HG03439 (cell line): ENCODE measurements at regions not wholly inside any gene's neighbourhood (a gene's known extent, or its start where the extent isn't known, plus 50 kb on each side); places are given as distances from the start of the nearest gene placed in this dataset.

Experiments
- ATAC-seq: cut with Tn5 transposase; IDR thresholded peaks from one replicate; pipeline ENCODE4 v1.9.1; 2021; ENCODE audit warnings: mild to moderate bottlenecking, moderate library complexity; ENCODE audit not compliant: unreplicated experiment

DNA sequence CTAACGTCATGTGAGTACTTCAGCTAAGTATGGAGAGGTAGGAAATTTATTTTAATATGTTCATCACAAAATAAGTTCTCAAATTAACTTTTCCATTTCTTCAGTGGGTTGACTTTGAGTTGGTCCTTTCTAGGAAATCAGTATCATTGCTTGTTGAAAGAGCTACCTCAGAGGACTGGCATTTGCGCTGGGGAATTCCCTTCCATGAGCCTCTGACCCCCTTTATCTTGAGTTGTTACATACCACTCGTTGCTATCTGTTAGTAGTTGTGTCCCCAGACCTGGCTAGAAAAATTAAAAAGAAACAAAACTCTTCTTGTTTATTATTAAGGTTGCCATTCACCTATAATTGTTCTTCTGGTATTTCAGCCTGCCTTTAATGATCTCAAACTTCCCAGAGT, 96.8 kb upstream of the ROBO2 start:
- ATAC-seq = no peak

GRCh38 chr3:76943671-76944070, 96.2 kb upstream of the ROBO2 start:
- no peak for ATAC-seq

DNA sequence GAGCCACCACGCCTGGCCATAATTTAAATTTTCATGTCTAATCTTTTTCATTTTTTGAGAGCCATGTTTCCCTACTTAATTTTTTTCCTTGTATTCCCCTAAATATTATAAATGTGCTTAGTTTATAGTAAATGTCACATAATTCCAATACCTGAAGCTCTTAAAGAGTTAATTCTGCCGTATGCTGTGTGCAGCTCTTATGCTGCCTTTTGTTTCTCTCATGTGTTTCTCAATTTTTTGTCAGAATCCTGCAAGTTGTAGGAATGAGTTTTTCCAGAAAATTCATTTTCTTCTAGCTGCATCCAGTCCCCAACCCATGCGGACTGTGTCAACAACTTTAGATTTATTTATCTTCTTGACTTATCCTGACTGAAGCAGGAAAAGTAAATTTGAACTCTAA, 90.9 kb upstream of the ROBO2 start:
- no peak for ATAC-seq

GRCh38 chr3:76949462-76949861, 90.4 kb upstream of the ROBO2 start:
- ATAC-seq = no peak

GRCh38 chr3:76950590-76950989, 89.3 kb upstream of the ROBO2 start:
- no peak for ATAC-seq

DNA sequence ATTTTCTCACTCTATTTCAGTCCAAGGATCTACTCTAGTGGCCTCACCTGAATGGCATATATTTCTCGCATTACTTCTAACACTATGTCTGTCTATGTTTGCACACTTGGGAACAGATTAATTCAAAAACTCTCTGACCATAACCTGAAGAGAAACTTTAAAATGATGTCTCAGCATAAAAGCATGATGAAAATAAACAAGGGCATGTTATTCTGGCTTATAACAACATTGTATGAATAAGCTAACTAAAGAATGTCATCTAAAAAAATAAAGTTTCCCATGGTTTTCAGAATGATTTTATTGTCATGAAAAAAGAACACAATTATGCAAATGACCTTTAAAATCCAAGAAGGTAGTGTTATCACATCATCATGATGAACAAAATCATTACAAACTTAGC, 85.5 kb upstream of the ROBO2 start:
- ATAC-seq = no peak

- ATAC-seq = no peak
These were observed 81.6 kb upstream of the ROBO2 start for GRCh38 chr3:76958274-76958673.

- no peak for ATAC-seq
These were observed 81.0 kb upstream of the ROBO2 start for GRCh38 chr3:76958861-76959260.

DNA sequence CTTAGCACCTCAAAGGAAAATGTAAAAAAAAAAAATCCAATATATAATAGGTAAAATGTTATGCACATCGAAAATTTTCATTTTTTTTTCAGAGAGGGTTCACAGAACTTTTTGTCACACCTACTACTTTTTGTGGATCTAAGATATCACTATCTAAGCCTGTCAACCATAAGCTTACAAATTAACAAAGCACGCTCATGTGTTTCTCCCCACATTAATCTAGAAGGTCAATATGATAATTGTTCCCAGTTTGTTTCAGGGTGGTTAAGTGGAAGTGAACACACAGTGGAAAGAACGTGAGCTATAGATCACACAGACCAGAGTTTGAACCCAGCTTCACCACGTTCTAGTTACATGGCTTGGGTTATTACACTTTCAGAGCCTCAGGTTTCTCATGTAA, 78.6 kb upstream of the ROBO2 start:
- ATAC-seq = no peak

- no peak for ATAC-seq
These were observed 74.7 kb upstream of the ROBO2 start for GRCh38 chr3:76965122-76965725.

DNA sequence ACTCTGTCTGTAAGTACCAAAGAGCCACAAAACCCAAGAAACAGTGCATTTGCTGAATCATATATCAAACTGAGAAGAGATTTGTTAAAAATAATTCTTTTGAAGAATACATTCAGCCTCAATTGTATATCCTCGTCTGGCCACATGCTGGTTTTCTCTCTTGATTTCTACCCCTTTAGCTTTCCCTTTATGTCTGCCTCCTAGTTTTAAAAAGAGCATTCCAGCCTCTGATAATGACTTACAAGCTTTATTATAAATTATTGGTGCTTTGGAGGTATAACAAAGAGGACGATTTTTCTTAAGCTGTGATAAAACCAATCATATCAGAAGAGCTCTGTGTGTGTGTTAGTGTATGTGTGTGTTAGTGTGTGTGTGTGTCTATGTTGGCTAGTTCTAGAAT, 70.4 kb upstream of the ROBO2 start:
- ATAC-seq = no peak

GRCh38 chr3:76969996-76970615, 69.8 kb upstream of the ROBO2 start:
- ATAC-seq = no peak

DNA sequence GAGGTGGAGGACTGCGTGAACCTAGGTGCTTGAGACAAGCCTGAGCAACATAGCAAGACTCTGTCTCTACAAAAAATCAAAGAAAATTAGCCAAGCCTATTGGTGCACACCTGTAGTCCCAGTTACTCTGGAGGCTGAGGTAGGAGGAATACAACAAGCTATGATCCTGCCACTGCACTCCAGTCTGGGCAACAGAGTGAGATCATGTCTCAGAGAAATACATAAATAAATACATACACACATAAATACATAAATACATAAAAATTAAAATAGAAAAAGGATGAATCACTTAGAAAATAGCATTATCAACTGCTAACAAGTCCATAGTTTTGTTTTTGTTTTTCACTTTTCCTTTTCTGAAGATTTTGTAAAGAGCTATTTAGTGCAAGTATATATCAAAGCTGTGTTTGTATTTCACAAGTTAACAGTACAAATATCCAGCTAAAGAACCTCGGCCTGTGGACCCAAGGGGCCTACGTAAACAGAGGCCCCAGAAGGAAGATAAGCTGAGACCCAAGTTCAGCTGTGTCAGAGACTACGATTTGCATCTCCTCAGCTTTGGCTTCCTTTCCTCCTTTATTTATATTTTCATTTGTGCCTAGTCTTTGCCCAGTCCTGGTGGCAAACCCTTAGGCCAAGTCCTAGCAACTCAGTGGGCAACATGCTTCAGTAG, 67.1 kb upstream of the ROBO2 start:
- no peak for ATAC-seq

DNA sequence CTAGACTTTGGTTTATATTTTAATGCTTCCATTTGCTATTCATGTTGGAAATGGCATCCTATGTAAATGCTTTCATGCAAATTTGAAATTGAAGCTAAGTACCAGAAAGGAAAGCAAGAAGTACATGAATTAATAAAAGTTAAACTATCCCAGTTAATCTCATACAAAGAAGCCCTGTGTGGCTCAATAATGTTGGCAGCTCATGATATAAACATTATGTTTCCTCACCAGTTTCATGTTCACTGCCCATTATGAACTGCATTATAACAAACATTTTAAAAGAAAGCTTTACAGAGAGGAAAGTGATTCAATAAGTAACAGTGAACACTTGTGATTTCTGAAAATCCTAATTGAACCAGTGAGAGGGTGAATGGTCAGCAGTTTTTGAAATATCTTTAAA, 62.9 kb upstream of the ROBO2 start:
- ATAC-seq = no peak

GRCh38 chr3:76985645-76986044, 54.3 kb upstream of the ROBO2 start:
- ATAC-seq = no peak

- no peak for ATAC-seq
These were observed 52.9 kb upstream of the ROBO2 start for GRCh38 chr3:76986876-76987474.
